OCI-LY7 (cell line): ENCODE measurements at regions not wholly inside any gene's neighbourhood (a gene's known extent, or its start where the extent isn't known, plus 50 kb on each side); places are given as distances from the start of the nearest gene placed in this dataset.

Experiments used
- BruUV-seq: library from RNA; stranded (reverse); fragments of 400-500 nt; replicated peaks from 2 replicates; lab custom pipeline; 2021; lab: Mats Ljungman, UMichigan
- CTCF ChIA-PET: fragments of 300-600 bp; sonication (Branson Sonifier 250); formaldehyde crosslinking; loops from one replicate; lab custom pipeline; 2022; ENCODE audit warnings: antibody characterized with exemption; ENCODE audit not compliant: unreplicated experiment; lab: Charles Lee
- POLR2A ChIA-PET: fragments of 300-600 bp; sonication (Branson Sonifier 250); formaldehyde crosslinking; loops from one replicate; lab custom pipeline; 2022; ENCODE audit warnings: antibody characterized with exemption; lab: Charles Lee
- DNase-seq: peaks from one replicate; pipeline ENCODE4 v3.0.0-alpha.2; 2015; ENCODE audit warnings: low spot score
- H2AFZ ChIP-seq: fragments of 200-600 bp; sonication (generic), shearing (Covaris generic); 2 replicates; pipeline ENCODE4 v1.6.1; 2014; ENCODE audit warnings: mild to moderate bottlenecking, antibody characterized with exemption, low read length, moderate library complexity
- H3K27ac ChIP-seq: fragments of 200-600 bp; sonication (generic); 2 replicates; pipeline ENCODE4 v1.5.1; 2014; ENCODE audit warnings: mixed run types, low read depth, mild to moderate bottlenecking, moderate library complexity, low read length, inconsistent platforms; ENCODE audit not compliant: poor library complexity, severe bottlenecking
- H3K36me3 ChIP-seq: fragments of 200-600 bp; sonication (generic); 2 replicates; pipeline ENCODE4 v1.6.1; 2014; ENCODE audit warnings: mild to moderate bottlenecking, antibody characterized with exemption, low read length, moderate library complexity, mixed read lengths; ENCODE audit not compliant: insufficient read depth
- H3K4me1 ChIP-seq: fragments of 200-600 bp; sonication (generic); 2 replicates; pipeline ENCODE4 v1.5.1; 2014; ENCODE audit warnings: mild to moderate bottlenecking, low read length; ENCODE audit not compliant: insufficient read depth, poor library complexity, severe bottlenecking
- H3K4me2 ChIP-seq: fragments of 200-600 bp; sonication (generic); 2 replicates; pipeline ENCODE4 v1.6.1; 2014; ENCODE audit warnings: mild to moderate bottlenecking, low read length
- H3K4me3 ChIP-seq: fragments of 200-600 bp; sonication (generic); 2 replicates; pipeline ENCODE4 v1.5.1; 2014; ENCODE audit warnings: mild to moderate bottlenecking, low read depth, low read length; ENCODE audit not compliant: poor library complexity, severe bottlenecking
- H3K79me2 ChIP-seq: fragments of 200-600 bp; sonication (generic); 2 replicates; pipeline ENCODE4 v1.6.1; 2016; ENCODE audit warnings: low read depth, mild to moderate bottlenecking, low read length, moderate library complexity, mixed read lengths; ENCODE audit not compliant: insufficient read depth
- H3K9me2 ChIP-seq: fragments of 200-600 bp; sonication (generic); 2 replicates; pipeline ENCODE4 v1.6.1; 2016; ENCODE audit warnings: mild to moderate bottlenecking, low read length, mixed read lengths; ENCODE audit not compliant: insufficient read depth
- H3K9me3 ChIP-seq: fragments of 200-600 bp; sonication (generic); 2 replicates; pipeline ENCODE4 v1.6.1; 2014; ENCODE audit warnings: mild to moderate bottlenecking, mixed run types, low read length, mixed read lengths
- H4K20me1 ChIP-seq: fragments of 200-600 bp; sonication (generic); 2 replicates; pipeline ENCODE4 v1.6.1; 2014; ENCODE audit warnings: mild to moderate bottlenecking, antibody characterized with exemption, low read length, moderate library complexity, mixed read lengths; ENCODE audit not compliant: insufficient read depth
- EZH2phosphoT487 ChIP-seq: fragments of 200-600 bp; sonication (generic); IDR thresholded peaks from 2 replicates; pipeline ENCODE4 v1.6.1; 2018; ENCODE audit warnings: low read depth, borderline replicate concordance, mild to moderate bottlenecking, mixed run types, antibody characterized with exemption, low read length, moderate library complexity, mixed read lengths
- intact Hi-C: fragments of 100-400 bp; cut with micrococcal nuclease; formaldehyde crosslinking; loops from one replicate; pipeline ENCODE4 v1.10.0; 2022; ENCODE audit not compliant: unreplicated experiment
- TF ChIP-seq, protein P1 (sequence below): fragments of 200-600 bp; sonication (generic); conservative IDR thresholded peaks from 2 replicates; pipeline ENCODE4 v1.5.1; 2014; ENCODE audit warnings: mild to moderate bottlenecking, antibody characterized with exemption, low read length, moderate library complexity, mixed read lengths

GRCh38 chr12:130017591-130018449 lies 114.0 kb upstream of the TMEM132D start:
- no peaks in the 10 kb centered on the region for H3K9me3 ChIP-seq
- H3K4me1 ChIP-seq = no peaks in the 10 kb centered on the region
- no peak for DNase-seq
- H4K20me1 ChIP-seq = no peaks in the 10 kb centered on the region
- BruUV-seq = no TSS peak
- H2AFZ ChIP-seq = no peak overlapping the region
- H3K9me2 ChIP-seq = no peaks in the 10 kb centered on the region
- CTCF ChIA-PET = no interaction called here
- no peaks in the 10 kb centered on the region for H3K79me2 ChIP-seq
- H3K4me2 ChIP-seq = no peak overlapping the region
- no peaks in the 10 kb centered on the region for H3K36me3 ChIP-seq
- TF ChIP-seq, protein P1, sequence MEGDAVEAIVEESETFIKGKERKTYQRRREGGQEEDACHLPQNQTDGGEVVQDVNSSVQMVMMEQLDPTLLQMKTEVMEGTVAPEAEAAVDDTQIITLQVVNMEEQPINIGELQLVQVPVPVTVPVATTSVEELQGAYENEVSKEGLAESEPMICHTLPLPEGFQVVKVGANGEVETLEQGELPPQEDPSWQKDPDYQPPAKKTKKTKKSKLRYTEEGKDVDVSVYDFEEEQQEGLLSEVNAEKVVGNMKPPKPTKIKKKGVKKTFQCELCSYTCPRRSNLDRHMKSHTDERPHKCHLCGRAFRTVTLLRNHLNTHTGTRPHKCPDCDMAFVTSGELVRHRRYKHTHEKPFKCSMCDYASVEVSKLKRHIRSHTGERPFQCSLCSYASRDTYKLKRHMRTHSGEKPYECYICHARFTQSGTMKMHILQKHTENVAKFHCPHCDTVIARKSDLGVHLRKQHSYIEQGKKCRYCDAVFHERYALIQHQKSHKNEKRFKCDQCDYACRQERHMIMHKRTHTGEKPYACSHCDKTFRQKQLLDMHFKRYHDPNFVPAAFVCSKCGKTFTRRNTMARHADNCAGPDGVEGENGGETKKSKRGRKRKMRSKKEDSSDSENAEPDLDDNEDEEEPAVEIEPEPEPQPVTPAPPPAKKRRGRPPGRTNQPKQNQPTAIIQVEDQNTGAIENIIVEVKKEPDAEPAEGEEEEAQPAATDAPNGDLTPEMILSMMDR = no peak
- no peak for TF ChIP-seq EZH2phosphoT487
- POLR2A ChIA-PET = no interaction called here
- H3K4me3 ChIP-seq = no peak overlapping the region
- H3K27ac ChIP-seq = no peak overlapping the region
- intact Hi-C loops = no loop called here

- TF ChIP-seq EZH2phosphoT487 = no peak
- TF ChIP-seq, protein P1 = no peak
- Histone ChIP-seq H2AFZ (no peak overlapping the region), H3K4me1 (no peaks in the 10 kb centered on the region), H3K4me2 (no peak overlapping the region), H3K9me3 (no peaks in the 10 kb centered on the region), H4K20me1 (no peaks in the 10 kb centered on the region), H3K79me2 (no peaks in the 10 kb centered on the region), H3K36me3 (no peaks in the 10 kb centered on the region), H3K9me2 (no peaks in the 10 kb centered on the region), H3K4me3 (no peak overlapping the region), H3K27ac (no peak overlapping the region)
- intact Hi-C loops = no loop called here
- POLR2A ChIA-PET = no interaction called here
- BruUV-seq = no TSS peak
- CTCF ChIA-PET = no interaction called here
- no peak for DNase-seq
These were observed 114.8 kb upstream of the TMEM132D start for GRCh38 chr12:130018614-130019013.

DNA sequence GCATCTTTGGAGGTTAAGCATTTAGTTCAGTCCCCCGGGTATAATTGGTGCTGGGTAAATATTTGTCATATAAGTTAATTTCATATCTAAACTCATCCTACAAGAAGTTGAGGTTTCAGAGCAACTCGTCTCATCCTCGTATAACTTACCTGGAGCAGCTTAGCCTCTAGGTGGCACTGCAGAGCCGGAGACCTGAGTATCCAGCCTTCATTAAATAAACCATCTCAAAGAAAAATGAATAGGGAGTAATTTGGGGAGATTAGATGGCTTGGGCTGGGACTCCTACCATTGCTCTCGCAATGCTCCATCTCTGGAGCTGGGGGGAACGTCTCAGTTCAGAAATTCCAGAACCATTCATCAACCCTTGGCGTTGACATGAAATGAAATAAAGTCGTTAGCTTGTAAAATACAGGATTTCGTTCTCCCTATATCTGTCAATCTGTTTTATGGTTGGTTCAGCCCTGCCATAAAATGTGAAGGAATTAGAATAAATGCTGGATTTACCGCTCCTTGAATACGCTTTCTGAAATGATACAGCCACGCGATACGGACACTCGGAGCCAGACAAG lies 122.9 kb upstream of the TMEM132D start:
- H3K79me2 ChIP-seq = no peaks in the 10 kb centered on the region
- DNase-seq = peak; percentile 47
- BruUV-seq = no TSS peak
- H3K9me2 ChIP-seq = no peaks in the 10 kb centered on the region
- no peaks in the 10 kb centered on the region for H3K4me1 ChIP-seq
- intact Hi-C loops = loop anchor here (5.0 kb wide), 1 partner anchor 311 kb away; the partner anchor contains the start of gene PIWIL1
- no peaks in the 10 kb centered on the region for H3K9me3 ChIP-seq
- TF ChIP-seq, protein P1 = peak; percentile 89
- no peak for TF ChIP-seq EZH2phosphoT487
- H3K4me2 ChIP-seq = no peak overlapping the region
- H4K20me1 ChIP-seq = no peaks in the 10 kb centered on the region
- H2AFZ ChIP-seq = no peak overlapping the region
- H3K27ac ChIP-seq = no peak overlapping the region
- POLR2A ChIA-PET = no interaction called here
- CTCF ChIA-PET = no interaction called here
- no peaks in the 10 kb centered on the region for H3K36me3 ChIP-seq
- H3K4me3 ChIP-seq = no peak overlapping the region
